ENCODE measurements at regions not wholly inside any gene's neighbourhood (a gene's known extent, or its start where the extent isn't known, plus 50 kb on each side); places are given as distances from the start of the nearest gene placed in this dataset.

- TF ChIP-seq CTCF (conservative IDR thresholded peaks at IDR 0.05; ENCODE audit: low read length), result no peak
- no peak for TF ChIP-seq EZH2phosphoT487 (IDR thresholded peaks at IDR 0.05; ENCODE audit: borderline replicate concordance)
Observed at GRCh38 chr6:126876446-126876845, 242.0 kb upstream of the RSPO3 start.
